Liver (tissue), 8 donors: ENCODE measurements at regions not wholly inside any gene's neighbourhood (a gene's known extent, or its start where the extent isn't known, plus 50 kb on each side); places are given as distances from the start of the nearest gene placed in this dataset.

ENCODE experiments used
- DNase-seq: peaks from one replicate; pipeline ENCODE4 v3.0.0-alpha.2; 2017; ENCODE audit warnings: low spot score
- H3K27ac ChIP-seq, 2 donors: one replicate each; pipeline ENCODE4 v1.7.0; 2013; ENCODE audit warnings: inconsistent platforms in 2 of 2, low read length in 2 of 2, control low read depth in 1 of 2, low read depth in 1 of 2, mild to moderate bottlenecking in 1 of 2
- H3K27me3 ChIP-seq, 4 donors: one replicate each; pipeline versions ENCODE4 v1.6.1 to v1.7.0; 2013; ENCODE audit warnings: low read length in 3 of 4, inconsistent platforms in 1 of 4, mild to moderate bottlenecking in 1 of 4, moderate library complexity in 1 of 4; ENCODE audit not compliant: control insufficient read depth in 4 of 4, insufficient read depth in 4 of 4
- H3K36me3 ChIP-seq, 4 donors: one replicate each; pipeline versions ENCODE4 v1.6.1 to v1.7.0; 2013; ENCODE audit warnings: low read length in 3 of 4, mild to moderate bottlenecking in 3 of 4, low read depth in 1 of 4, moderate library complexity in 1 of 4; ENCODE audit not compliant: control insufficient read depth in 4 of 4, insufficient read depth in 3 of 4
- H3K4me1 ChIP-seq, 4 donors: one replicate each; pipeline versions ENCODE4 v1.6.1 to v1.7.0; 2013; ENCODE audit warnings: low read length in 3 of 4, mild to moderate bottlenecking in 3 of 4, moderate library complexity in 1 of 4; ENCODE audit not compliant: control insufficient read depth in 4 of 4, insufficient read depth in 4 of 4
- H3K4me3 ChIP-seq, 3 donors: one replicate each; pipeline versions ENCODE4 v1.6.1 to v1.7.0; 2013; ENCODE audit warnings: low read length in 3 of 3, control low read depth in 1 of 3, low read depth in 1 of 3, mild to moderate bottlenecking in 1 of 3
- H3K9ac ChIP-seq, 2 donors: one replicate each; pipeline ENCODE4 v1.7.0; 2013; ENCODE audit warnings: low read length in 2 of 2, mild to moderate bottlenecking in 2 of 2, moderate library complexity in 2 of 2, control low read depth in 1 of 2, low read depth in 1 of 2
- H3K9me3 ChIP-seq, 4 donors: one replicate each; pipeline versions ENCODE4 v1.6.1 to v1.7.0; 2013; ENCODE audit warnings: low read length in 3 of 4; ENCODE audit not compliant: control insufficient read depth in 4 of 4
- CTCF ChIP-seq: fragments of 150-350 bp; IDR thresholded peaks from 2 replicates; pipeline ENCODE4 v1.5.1; 2017; ENCODE audit warnings: improper control_type of control experiment, low read depth, low read length; ENCODE audit not compliant: missing input control
- EGR1 ChIP-seq, 2 donors: IDR thresholded peaks; 2 replicates each; pipeline ENCODE4 v1.6.1; 2016 to 2018; ENCODE audit warnings: antibody characterized with exemption in 2 of 2, low read depth in 2 of 2
- FOXA1 ChIP-seq: IDR thresholded peaks from 2 replicates; pipeline ENCODE4 v1.6.1; 2016; ENCODE audit warnings: antibody characterized with exemption
- FOXA2 ChIP-seq: IDR thresholded peaks from 2 replicates; pipeline ENCODE4 v1.6.1; 2016; ENCODE audit warnings: antibody characterized with exemption
- GABPA ChIP-seq, 2 donors: IDR thresholded peaks in 1 of 2; conservative IDR thresholded peaks in 1 of 2; 2 replicates each; pipeline ENCODE4 v1.6.1; 2016; ENCODE audit warnings: antibody characterized with exemption in 2 of 2, mild to moderate bottlenecking in 1 of 2, moderate library complexity in 1 of 2
- HNF4A ChIP-seq, 2 donors: conservative IDR thresholded peaks; 2 replicates each; pipeline ENCODE4 v1.6.1; 2016; ENCODE audit warnings: antibody characterized with exemption in 2 of 2, mild to moderate bottlenecking in 2 of 2
- HNF4G ChIP-seq: IDR thresholded peaks from 2 replicates; pipeline ENCODE4 v1.6.1; 2016; ENCODE audit warnings: antibody characterized with exemption
- JUND ChIP-seq, 2 donors: IDR thresholded peaks; 2 replicates each; pipeline ENCODE4 v1.6.1; 2016; ENCODE audit warnings: antibody characterized with exemption in 2 of 2
- MAX ChIP-seq: IDR thresholded peaks from 2 replicates; pipeline ENCODE4 v1.6.1; 2016; ENCODE audit warnings: antibody characterized with exemption
- NR2F2 ChIP-seq: IDR thresholded peaks from 2 replicates; pipeline ENCODE4 v1.6.1; 2016; ENCODE audit warnings: antibody characterized with exemption
- RAD21 ChIP-seq, 2 donors: IDR thresholded peaks; 2 replicates each; pipeline ENCODE4 v1.6.1; 2016; ENCODE audit warnings: antibody characterized with exemption in 2 of 2, mild to moderate bottlenecking in 2 of 2
- REST ChIP-seq: IDR thresholded peaks from 2 replicates; pipeline ENCODE4 v1.6.1; 2016; ENCODE audit warnings: antibody characterized with exemption, mild to moderate bottlenecking
- RXRA ChIP-seq, 2 donors: IDR thresholded peaks; 2 replicates each; pipeline ENCODE4 v1.6.1; 2017 to 2018; ENCODE audit warnings: antibody characterized with exemption in 2 of 2, mild to moderate bottlenecking in 1 of 2
- SP1 ChIP-seq: IDR thresholded peaks from 2 replicates; pipeline ENCODE4 v1.6.1; 2018; ENCODE audit warnings: antibody characterized with exemption, mild to moderate bottlenecking
- TAF1 ChIP-seq: conservative IDR thresholded peaks from 2 replicates; pipeline ENCODE4 v1.6.1; 2016; ENCODE audit warnings: antibody characterized with exemption, mild to moderate bottlenecking
- YY1 ChIP-seq: IDR thresholded peaks from 2 replicates; pipeline ENCODE4 v1.6.1; 2016; ENCODE audit warnings: antibody characterized with exemption, mild to moderate bottlenecking
- WGBS: extraction: QIAGEN DNeasy Blood & Tissue Kit; methylation state at CpG from one replicate; pipeline ENCODE4 v1.1.7; 2013; 5-methylcytosine and 5-hydroxymethylcytosine counted together
- TF ChIP-seq, protein P1 (sequence below): IDR thresholded peaks from 2 replicates; pipeline ENCODE4 v1.6.1; 2016; ENCODE audit warnings: antibody characterized with exemption
- TF ChIP-seq, protein P2 (sequence below): IDR thresholded peaks from 2 replicates; pipeline ENCODE4 v1.6.1; 2016; ENCODE audit warnings: antibody characterized with exemption
- donor health status: healthy.
- donor health status: healthy.
- donor health status: healthy.
- donor health status: healthy.
- donor health status: healthy.

GRCh38 chr5:68949711-68950110, 144.1 kb upstream of the SLC30A5 start:
- no peak for DNase-seq
- Histone ChIP-seq H3K9ac (no peak overlapping the region), H3K4me3 (no peak overlapping the region), H3K27me3 (no peaks in the 10 kb centered on the region), H3K4me1 (no peaks in the 10 kb centered on the region), H3K27ac (no peak overlapping the region), H3K9me3 (no peaks in the 10 kb centered on the region), H3K36me3 (no peaks in the 10 kb centered on the region)
- TF ChIP-seq RXRA (IDR thresholded peaks at IDR 0.05) (no peak), RAD21 (IDR thresholded peaks at IDR 0.05) (no peak), JUND (IDR thresholded peaks at IDR 0.05) (no peak), YY1 (no peak)
- 72% methylated on average over 4 of the region's 4 CpGs for WGBS

DNA sequence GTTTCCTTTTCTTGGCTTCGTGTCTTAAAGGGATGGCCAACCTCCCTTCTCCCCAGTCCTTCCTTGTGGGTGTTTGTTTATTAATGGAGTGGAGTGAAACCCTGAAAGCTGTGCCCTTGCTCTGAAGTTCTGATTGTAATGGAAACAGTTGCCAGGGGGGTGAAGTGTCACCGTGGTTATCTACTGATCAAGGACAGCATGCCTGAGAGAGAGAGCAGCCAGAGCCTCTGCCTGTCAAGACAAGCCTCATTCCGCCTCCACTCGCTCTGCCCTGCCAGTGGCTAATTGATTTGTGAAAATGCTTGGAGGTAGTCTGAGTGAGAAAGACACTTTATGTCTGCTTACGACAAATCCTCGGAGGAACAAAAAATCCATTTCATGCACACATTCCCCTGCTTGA, 143.7 kb upstream of the SLC30A5 start:
- WGBS = 73% methylated on average over 6 of the region's 6 CpGs
- Histone ChIP-seq H3K36me3 (no peaks in the 10 kb centered on the region), H3K9ac (no peak overlapping the region), H3K9me3 (no peaks in the 10 kb centered on the region), H3K4me1 (no peaks in the 10 kb centered on the region), H3K27me3 (no peaks in the 10 kb centered on the region), H3K4me3 (no peak overlapping the region), H3K27ac (no peak overlapping the region)
- DNase-seq = no peak
- TF ChIP-seq FOXA1 = no peak
- TF ChIP-seq, protein P1, sequence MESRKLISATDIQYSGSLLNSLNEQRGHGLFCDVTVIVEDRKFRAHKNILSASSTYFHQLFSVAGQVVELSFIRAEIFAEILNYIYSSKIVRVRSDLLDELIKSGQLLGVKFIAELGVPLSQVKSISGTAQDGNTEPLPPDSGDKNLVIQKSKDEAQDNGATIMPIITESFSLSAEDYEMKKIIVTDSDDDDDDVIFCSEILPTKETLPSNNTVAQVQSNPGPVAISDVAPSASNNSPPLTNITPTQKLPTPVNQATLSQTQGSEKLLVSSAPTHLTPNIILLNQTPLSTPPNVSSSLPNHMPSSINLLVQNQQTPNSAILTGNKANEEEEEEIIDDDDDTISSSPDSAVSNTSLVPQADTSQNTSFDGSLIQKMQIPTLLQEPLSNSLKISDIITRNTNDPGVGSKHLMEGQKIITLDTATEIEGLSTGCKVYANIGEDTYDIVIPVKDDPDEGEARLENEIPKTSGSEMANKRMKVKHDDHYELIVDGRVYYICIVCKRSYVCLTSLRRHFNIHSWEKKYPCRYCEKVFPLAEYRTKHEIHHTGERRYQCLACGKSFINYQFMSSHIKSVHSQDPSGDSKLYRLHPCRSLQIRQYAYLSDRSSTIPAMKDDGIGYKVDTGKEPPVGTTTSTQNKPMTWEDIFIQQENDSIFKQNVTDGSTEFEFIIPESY = no peak
- TF ChIP-seq RXRA (IDR thresholded peaks at IDR 0.05) = no peak
- no peak for TF ChIP-seq HNF4A (conservative IDR thresholded peaks at IDR 0.05)
- TF ChIP-seq NR2F2 = no peak
- TF ChIP-seq REST = no peak
- no peak for TF ChIP-seq TAF1
- TF ChIP-seq JUND (IDR thresholded peaks at IDR 0.05) = no peak
- TF ChIP-seq EGR1 (IDR thresholded peaks at IDR 0.05; ENCODE audit: low read depth in 2 of 2) = no peak
- no peak for TF ChIP-seq CTCF
- TF ChIP-seq MAX = no peak
- TF ChIP-seq HNF4G = no peak
- no peak for TF ChIP-seq RAD21 (IDR thresholded peaks at IDR 0.05)
- no peak for TF ChIP-seq FOXA2
- TF ChIP-seq, protein P2, sequence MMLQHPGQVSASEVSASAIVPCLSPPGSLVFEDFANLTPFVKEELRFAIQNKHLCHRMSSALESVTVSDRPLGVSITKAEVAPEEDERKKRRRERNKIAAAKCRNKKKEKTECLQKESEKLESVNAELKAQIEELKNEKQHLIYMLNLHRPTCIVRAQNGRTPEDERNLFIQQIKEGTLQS = no peak
- no peak for TF ChIP-seq GABPA (IDR thresholded peaks at IDR 0.05 in 1 of 2, conservative IDR thresholded peaks at IDR 0.05 in 1 of 2)
- TF ChIP-seq YY1 = no peak
- TF ChIP-seq SP1 = no peak
